Endothelial cell of umbilical vein (primary cell): ENCODE measurements at regions not wholly inside any gene's neighbourhood (a gene's known extent, or its start where the extent isn't known, plus 50 kb on each side); places are given as distances from the start of the nearest gene placed in this dataset.

ENCODE experiments used
- BruUV-seq: library from RNA; stranded (reverse); fragments of 400-500 nt; replicated peaks from 2 replicates; lab custom pipeline; 2021; lab: Mats Ljungman, UMichigan
- CTCF ChIA-PET: fragments of 300-600, 350-600 bp; sonication (Branson Sonifier 250); formaldehyde crosslinking; loops from one replicate; lab custom pipeline; 2021; ENCODE audit warnings: antibody characterized with exemption, inconsistent platforms; lab: Charles Lee
- POLR2A ChIA-PET: fragments of 300-600, 350-600 bp; sonication (Branson Sonifier 250); formaldehyde crosslinking; loops from one replicate; lab custom pipeline; 2021; ENCODE audit warnings: antibody characterized with exemption, inconsistent platforms; lab: Charles Lee
- DNase-seq: peaks from one replicate; pipeline ENCODE4 v3.0.0-alpha.2; 2011; ENCODE audit warnings: low read depth, low spot score
- FAIRE-seq: peaks from 2 replicates; lab custom pipeline; 2011; peaks lifted over from hg19 to GRCh38; lab: Jason Lieb, UNC
- H2AFZ ChIP-seq: 2 replicates; pipeline ENCODE4 v1.6.0; 2012; ENCODE audit warnings: low read depth, low read length, control low read depth, inconsistent platforms
- H3K27ac ChIP-seq: 2 replicates; pipeline ENCODE4 v1.5.1; 2011; ENCODE audit warnings: low read depth, mild to moderate bottlenecking, control low read depth, low read length, moderate library complexity; ENCODE audit not compliant: insufficient read depth
- H3K27me3 ChIP-seq, 2 experiments: 2 replicates each; pipeline versions ENCODE4 v1.6.0 to v1.6.1; 2011; ENCODE audit warnings: low read length in 2 of 2, mixed read lengths in 1 of 2; ENCODE audit not compliant: control insufficient read depth in 2 of 2, insufficient read depth in 2 of 2
- H3K36me3 ChIP-seq, 2 experiments: 2 replicates in 1 of 2; 3 replicates in 1 of 2; pipeline ENCODE4 v1.5.1; 2011; ENCODE audit warnings: low read length in 2 of 2, mild to moderate bottlenecking in 1 of 2, moderate library complexity in 1 of 2; ENCODE audit not compliant: control insufficient read depth in 2 of 2, insufficient read depth in 2 of 2; ENCODE audit errors: extremely low read depth in 1 of 2
- H3K4me1 ChIP-seq: 3 replicates; pipeline ENCODE4 v1.5.1; 2011; ENCODE audit warnings: mild to moderate bottlenecking, low read length; ENCODE audit not compliant: control insufficient read depth, insufficient read depth; ENCODE audit errors: extremely low read depth
- H3K4me2 ChIP-seq: 2 replicates; pipeline ENCODE4 v1.6.1; 2011; ENCODE audit warnings: low read length, control low read depth, mixed read lengths; ENCODE audit not compliant: insufficient read depth
- H3K4me3 ChIP-seq, 3 experiments: fragments of 200-600 bp in 1 of 3; sonication (generic), shearing (Covaris generic) in 1 of 3; replicated peaks in 1 of 3; 2 replicates each; pipeline ENCODE4 v1.5.1; 2011 to 2016; ENCODE audit warnings: control low read depth in 3 of 3, low read length in 3 of 3, mild to moderate bottlenecking in 2 of 3, inconsistent platforms in 1 of 3, low read depth in 1 of 3, moderate library complexity in 1 of 3; ENCODE audit not compliant: insufficient read depth in 1 of 3
- H3K79me2 ChIP-seq: 2 replicates; pipeline ENCODE4 v1.6.0; 2012; ENCODE audit warnings: low read length, inconsistent platforms; ENCODE audit not compliant: control insufficient read depth, insufficient read depth
- H3K9ac ChIP-seq: replicated peaks from 2 replicates; pipeline ENCODE3; 2011; ENCODE audit warnings: low read length, control low read depth; ENCODE audit not compliant: insufficient read depth; ENCODE audit errors: extremely low read depth
- H3K9me1 ChIP-seq: replicated peaks from 3 replicates; pipeline ENCODE4 v1.6.0; 2011; ENCODE audit warnings: mild to moderate bottlenecking, low read length; ENCODE audit not compliant: control insufficient read depth, insufficient read depth; ENCODE audit errors: extremely low read depth
- H3K9me3 ChIP-seq: replicated peaks from 2 replicates; pipeline ENCODE4 v1.5.1; 2012; ENCODE audit warnings: low read length, inconsistent platforms; ENCODE audit not compliant: control insufficient read depth, insufficient read depth
- H4K20me1 ChIP-seq: replicated peaks from 2 replicates; pipeline ENCODE3; 2011; ENCODE audit warnings: mild to moderate bottlenecking, low read length; ENCODE audit not compliant: control insufficient read depth, insufficient read depth; ENCODE audit errors: extremely low read depth
- CTCF ChIP-seq, 2 donors: IDR thresholded peaks; 1 replicate in 1 of 2; 2 replicates in 1 of 2; pipeline ENCODE4 v1.5.1; 2011; ENCODE audit warnings: low read length in 2 of 2, mild to moderate bottlenecking in 2 of 2, moderate library complexity in 2 of 2, control low read depth in 1 of 2, inconsistent platforms in 1 of 2, low read depth in 1 of 2; ENCODE audit not compliant: insufficient read depth in 1 of 2; ENCODE audit errors: extremely low read depth in 1 of 2
- EZH2 ChIP-seq: IDR thresholded peaks from 2 replicates; pipeline ENCODE4 v1.6.1; 2012; ENCODE audit warnings: borderline replicate concordance, low read depth, mild to moderate bottlenecking, moderate library complexity, low read length, inconsistent platforms; ENCODE audit not compliant: severe bottlenecking
- FOS ChIP-seq: IDR thresholded peaks from 2 replicates; pipeline ENCODE4 v1.6.1; 2011; ENCODE audit warnings: mild to moderate bottlenecking, low read length, moderate library complexity, borderline replicate concordance; ENCODE audit not compliant: insufficient read depth
- GATA2 ChIP-seq: IDR thresholded peaks from 2 replicates; pipeline ENCODE4 v1.7.0; 2011; ENCODE audit warnings: low read depth, mild to moderate bottlenecking, moderate library complexity, mixed read lengths, low read length; ENCODE audit not compliant: insufficient read length, insufficient read depth
- JUN ChIP-seq: IDR thresholded peaks from 2 replicates; pipeline ENCODE4 v1.6.1; 2011; ENCODE audit warnings: borderline replicate concordance, low read depth; ENCODE audit not compliant: insufficient read length, insufficient read depth
- MAX ChIP-seq: IDR thresholded peaks from 2 replicates; pipeline ENCODE4 v1.6.1; 2011; ENCODE audit not compliant: insufficient read depth, insufficient read length
- MYC ChIP-seq: IDR thresholded peaks from one replicate; pipeline ENCODE4 v1.6.1; 2011; ENCODE audit warnings: mild to moderate bottlenecking, low read depth, low read length
- POLR2A ChIP-seq: IDR thresholded peaks from 2 replicates; pipeline ENCODE4 v1.6.1; 2012; ENCODE audit warnings: low read depth, mild to moderate bottlenecking, control low read depth, low read length
- POLR2AphosphoS5 ChIP-seq: IDR thresholded peaks from 2 replicates; pipeline ENCODE4 v1.6.1; 2012; ENCODE audit warnings: low read depth, mild to moderate bottlenecking, control low read depth, low read length, moderate library complexity; ENCODE audit not compliant: insufficient read depth
- dilution Hi-C: fragments of 300-500 bp; cut with MboI; formaldehyde crosslinking; loops from one replicate; pipeline ENCODE4 v1.15.0; 2019; ENCODE audit warnings: low sequenced_read_pairs; ENCODE audit not compliant: extremely low pct_ligation_motif_present
- intact Hi-C: fragments of 100-400 bp; cut with micrococcal nuclease; formaldehyde crosslinking; loops from one replicate; pipeline ENCODE4 v1.10.0; 2022

DNA sequence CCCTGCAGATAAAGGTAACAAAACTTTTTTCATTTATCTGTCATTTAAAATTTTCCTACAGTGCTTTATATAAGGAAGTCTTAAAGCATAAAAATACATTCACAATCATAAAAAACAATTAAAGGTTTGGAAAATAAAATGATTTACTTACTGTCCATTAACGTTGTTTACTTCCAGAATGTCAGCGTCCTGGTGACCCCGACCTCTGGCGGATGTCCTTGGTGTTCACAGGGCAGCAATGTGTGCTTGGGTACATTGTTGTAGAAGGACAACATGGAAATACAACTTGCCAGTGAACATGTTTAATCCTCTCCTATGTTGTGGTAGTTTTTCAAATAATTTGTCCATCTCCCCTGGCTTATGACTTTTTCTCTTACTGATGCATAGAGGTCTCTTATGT is 168.8 kb upstream of the NDN start:
- CTCF ChIA-PET, result no interaction called here
- no TSS peak for BruUV-seq
- POLR2A ChIA-PET, result no interaction called here
- Histone ChIP-seq H3K9ac (no peak overlapping the region), H3K27ac (no peak overlapping the region), H3K4me3 (no peak overlapping the region), H3K36me3 (no peaks in the 10 kb centered on the region), H4K20me1 (no peaks in the 10 kb centered on the region), H3K9me1 (no peaks in the 10 kb centered on the region), H3K27me3 (no peaks in the 10 kb centered on the region), H2AFZ (no peak overlapping the region), H3K9me3 (peaks cover 2% of the 10 kb centered on the region), H3K4me1 (no peaks in the 10 kb centered on the region), H3K4me2 (no peak overlapping the region), H3K79me2 (no peaks in the 10 kb centered on the region)
- intact Hi-C loops (no loop called here), dilution Hi-C loops (no loop called here)
- TF ChIP-seq EZH2 (no peak), FOS (no peak), POLR2A (no peak), GATA2 (no peak), MYC (no peak), CTCF (IDR thresholded peaks at IDR 0.05; ENCODE audit: extremely low read depth in 1 of 2, insufficient read depth in 1 of 2, low read depth in 1 of 2, low read length in 2 of 2) (no peak), JUN (no peak), POLR2AphosphoS5 (no peak), MAX (no peak)
- FAIRE-seq (no peak), DNase-seq (no peak)
